Neutrophil (primary cell): ENCODE measurements at regions not wholly inside any gene's neighbourhood (a gene's known extent, or its start where the extent isn't known, plus 50 kb on each side); places are given as distances from the start of the nearest gene placed in this dataset.
"Not testable (repeated sequence)": the region's sequence is repeated elsewhere in the genome, so short reads cannot be mapped to it uniquely, and the experiment has no call there.

Experiments
- H3K27ac ChIP-seq: fragments of 200-600 bp; sonication (generic); 2 replicates; pipeline ENCODE4 v1.5.1; 2016; ENCODE audit warnings: mild to moderate bottlenecking, moderate library complexity
- H3K27me3 ChIP-seq: fragments of 200-600 bp; sonication (generic); 2 replicates; pipeline ENCODE4 v1.6.0; 2016; ENCODE audit warnings: mild to moderate bottlenecking
- H3K36me3 ChIP-seq: fragments of 200-600 bp; sonication (generic); 2 replicates; pipeline ENCODE4 v1.5.1; 2017
- H3K4me1 ChIP-seq, 2 experiments: fragments of 200-600 bp in 1 of 2; sonication (generic) in 1 of 2; 1 replicate in 1 of 2; 2 replicates in 1 of 2; pipeline versions ENCODE4 v1.5.1 to v1.6.1; 2013 to 2016; ENCODE audit warnings: low read depth in 1 of 2, low read length in 1 of 2, mild to moderate bottlenecking in 1 of 2, moderate library complexity in 1 of 2; ENCODE audit not compliant: control insufficient read depth in 1 of 2, insufficient read depth in 1 of 2
- H3K4me3 ChIP-seq, 2 experiments: fragments of 200-600 bp in 1 of 2; sonication (generic) in 1 of 2; 1 replicate in 1 of 2; 2 replicates in 1 of 2; pipeline ENCODE4 v1.5.1; 2013 to 2016; ENCODE audit warnings: low read depth in 1 of 2, low read length in 1 of 2, mild to moderate bottlenecking in 1 of 2, moderate library complexity in 1 of 2
- H3K9me3 ChIP-seq: fragments of 200-600 bp; sonication (generic); 2 replicates; pipeline ENCODE4 v1.5.1; 2016
- TF ChIP-seq, protein P1 (sequence below): fragments of 200-600 bp; sonication (generic); IDR thresholded peaks from 2 replicates; pipeline ENCODE4 v1.5.1; 2016; ENCODE audit warnings: antibody characterized with exemption

- no peaks in the 10 kb centered on the region for H3K9me3 ChIP-seq
- TF ChIP-seq, protein P1, sequence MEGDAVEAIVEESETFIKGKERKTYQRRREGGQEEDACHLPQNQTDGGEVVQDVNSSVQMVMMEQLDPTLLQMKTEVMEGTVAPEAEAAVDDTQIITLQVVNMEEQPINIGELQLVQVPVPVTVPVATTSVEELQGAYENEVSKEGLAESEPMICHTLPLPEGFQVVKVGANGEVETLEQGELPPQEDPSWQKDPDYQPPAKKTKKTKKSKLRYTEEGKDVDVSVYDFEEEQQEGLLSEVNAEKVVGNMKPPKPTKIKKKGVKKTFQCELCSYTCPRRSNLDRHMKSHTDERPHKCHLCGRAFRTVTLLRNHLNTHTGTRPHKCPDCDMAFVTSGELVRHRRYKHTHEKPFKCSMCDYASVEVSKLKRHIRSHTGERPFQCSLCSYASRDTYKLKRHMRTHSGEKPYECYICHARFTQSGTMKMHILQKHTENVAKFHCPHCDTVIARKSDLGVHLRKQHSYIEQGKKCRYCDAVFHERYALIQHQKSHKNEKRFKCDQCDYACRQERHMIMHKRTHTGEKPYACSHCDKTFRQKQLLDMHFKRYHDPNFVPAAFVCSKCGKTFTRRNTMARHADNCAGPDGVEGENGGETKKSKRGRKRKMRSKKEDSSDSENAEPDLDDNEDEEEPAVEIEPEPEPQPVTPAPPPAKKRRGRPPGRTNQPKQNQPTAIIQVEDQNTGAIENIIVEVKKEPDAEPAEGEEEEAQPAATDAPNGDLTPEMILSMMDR, result no peak
- no peaks in the 10 kb centered on the region for H3K4me1 ChIP-seq
- no peak overlapping the region for H3K27ac ChIP-seq
- H3K36me3 ChIP-seq, result no peaks in the 10 kb centered on the region
- H3K4me3 ChIP-seq, result no peak overlapping the region
- no peaks in the 10 kb centered on the region for H3K27me3 ChIP-seq
These were observed 290.0 kb upstream of the PIK3R1 start for GRCh38 chr5:67925511-67925910.

- TF ChIP-seq, protein P1, result no peak
- Histone ChIP-seq H3K4me3 (no peak overlapping the region), H3K36me3 (no peaks in the 10 kb centered on the region), H3K27ac (no peak overlapping the region), H3K4me1 (no peaks in the 10 kb centered on the region), H3K9me3 (no peaks in the 10 kb centered on the region), H3K27me3 (no peaks in the 10 kb centered on the region)
These were observed 294.5 kb upstream of the PIK3R1 start for GRCh38 chr5:67921004-67921601.

DNA sequence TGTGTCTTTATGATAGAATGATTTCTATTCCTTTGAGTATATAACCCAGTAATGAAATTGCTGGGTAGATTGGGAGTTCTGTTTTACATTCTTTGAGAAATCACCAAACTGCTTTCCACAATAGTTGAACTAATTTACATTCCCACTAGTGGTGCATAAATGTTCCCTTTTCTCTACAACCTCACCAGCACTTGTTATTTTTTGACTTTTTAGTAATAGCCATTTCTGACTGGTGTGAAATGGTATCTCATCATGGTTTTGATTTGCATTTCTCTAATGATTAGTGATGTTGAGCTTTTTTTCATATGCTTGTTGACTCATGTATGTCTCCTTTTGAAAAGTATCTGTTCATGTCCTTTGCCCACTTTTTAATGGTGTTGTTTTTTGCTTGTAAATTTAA, 296.0 kb upstream of the PIK3R1 start:
- H3K27ac ChIP-seq, H3K4me1 ChIP-seq, H3K4me3 ChIP-seq, H3K9me3 ChIP-seq, H3K36me3 ChIP-seq, H3K27me3 ChIP-seq: not testable (repeated sequence)

DNA sequence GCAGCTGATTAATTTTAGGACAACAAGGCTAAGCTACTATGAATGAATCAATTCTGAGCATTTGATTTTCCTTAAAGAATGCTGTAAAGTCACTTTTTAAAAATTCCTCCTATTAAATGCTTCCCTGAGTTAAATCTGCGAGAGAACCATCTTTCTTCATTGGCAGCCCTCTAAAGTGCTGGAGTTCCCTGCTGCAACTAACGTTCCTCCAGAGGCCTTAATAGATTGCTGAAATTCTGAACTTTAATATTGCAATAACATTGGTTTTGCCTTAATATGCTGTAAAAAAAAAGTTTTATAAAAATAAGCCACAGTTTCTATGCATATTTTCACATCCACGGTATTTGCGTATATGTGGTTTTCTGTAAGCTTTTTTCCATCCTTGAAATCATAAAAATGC, 298.0 kb upstream of the PIK3R1 start:
- H3K36me3 ChIP-seq, result no peaks in the 10 kb centered on the region
- TF ChIP-seq, protein P1, result no peak
- no peaks in the 10 kb centered on the region for H3K27me3 ChIP-seq
- no peaks in the 10 kb centered on the region for H3K4me1 ChIP-seq
- H3K27ac ChIP-seq, result no peak overlapping the region
- H3K4me3 ChIP-seq, result no peak overlapping the region
- H3K9me3 ChIP-seq, result no peaks in the 10 kb centered on the region

GRCh38 chr5:67910546-67910945, 305.0 kb upstream of the PIK3R1 start:
- Histone ChIP-seq H3K9me3 (no peaks in the 10 kb centered on the region), H3K27ac (no peak overlapping the region), H3K36me3 (no peaks in the 10 kb centered on the region), H3K4me1 (no peaks in the 10 kb centered on the region), H3K4me3 (no peak overlapping the region), H3K27me3 (no peaks in the 10 kb centered on the region)
- TF ChIP-seq, protein P1, result no peak

DNA sequence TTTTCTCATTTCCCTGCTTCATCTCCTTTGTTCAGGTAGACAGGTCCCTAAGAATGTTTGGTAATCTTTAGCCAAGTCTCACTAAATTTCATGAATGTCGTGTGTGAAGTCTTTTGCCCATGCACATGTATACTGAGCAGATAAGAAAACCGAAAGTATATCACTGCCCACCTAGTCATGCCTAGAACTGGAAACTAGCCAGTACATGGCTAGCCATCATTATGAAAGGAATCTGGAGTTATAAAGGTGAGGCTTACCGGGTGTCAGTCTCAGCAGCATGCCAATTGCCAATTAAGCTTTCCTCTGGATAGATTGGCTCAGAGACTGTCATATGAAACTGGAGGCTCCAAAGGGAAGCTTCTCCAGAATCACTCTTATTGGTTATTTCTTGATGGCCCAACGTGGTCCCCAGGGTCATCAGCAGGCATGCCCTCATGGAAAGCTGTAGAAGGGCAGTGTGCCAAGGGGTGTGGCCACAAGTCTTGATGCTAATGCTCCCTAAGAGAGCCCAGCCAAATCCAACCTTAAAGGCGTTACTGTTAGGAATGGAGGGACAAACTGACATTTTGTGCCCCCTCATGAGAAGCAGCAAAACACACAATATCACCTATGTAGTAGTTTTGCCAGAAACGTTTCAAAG, 307.3 kb upstream of the PIK3R1 start:
- H3K4me1 ChIP-seq, result no peaks in the 10 kb centered on the region
- no peaks in the 10 kb centered on the region for H3K36me3 ChIP-seq
- no peaks in the 10 kb centered on the region for H3K27me3 ChIP-seq
- TF ChIP-seq, protein P1, result no peak
- H3K27ac ChIP-seq, result no peak overlapping the region
- no peak overlapping the region for H3K4me3 ChIP-seq
- no peaks in the 10 kb centered on the region for H3K9me3 ChIP-seq
